Glutamatergic neuron (in vitro differentiated cells): ENCODE measurements at regions not wholly inside any gene's neighbourhood (a gene's known extent, or its start where the extent isn't known, plus 50 kb on each side); places are given as distances from the start of the nearest gene placed in this dataset.
A peak's percentile ranks its signal among the peaks of the same experiment; 100 is the strongest.

ENCODE experiments used
- DNase-seq: peaks from one replicate; pipeline ENCODE4 v3.0.0; 2022
- H3K27ac Mint-ChIP-seq: one replicate; pipeline ENCODE4 v1.8.0; 2020; ENCODE audit warnings: mild to moderate bottlenecking, mixed read lengths, inconsistent platforms; ENCODE audit not compliant: unreplicated experiment
- H3K27me3 Mint-ChIP-seq: one replicate; pipeline ENCODE4 v1.8.0; 2020; ENCODE audit warnings: mild to moderate bottlenecking, moderate library complexity, mixed read lengths, inconsistent platforms; ENCODE audit not compliant: unreplicated experiment
- H3K36me3 Mint-ChIP-seq: one replicate; pipeline ENCODE4 v1.8.0; 2020; ENCODE audit warnings: mild to moderate bottlenecking, mixed read lengths, inconsistent platforms; ENCODE audit not compliant: unreplicated experiment
- H3K4me1 Mint-ChIP-seq: one replicate; pipeline ENCODE4 v1.8.0; 2020; ENCODE audit warnings: mild to moderate bottlenecking, low read depth, mixed read lengths, inconsistent platforms; ENCODE audit not compliant: unreplicated experiment
- H3K4me3 Mint-ChIP-seq: one replicate; pipeline ENCODE4 v1.8.0; 2020; ENCODE audit warnings: mild to moderate bottlenecking, mixed read lengths, inconsistent platforms; ENCODE audit not compliant: unreplicated experiment
- H3K9me3 Mint-ChIP-seq: one replicate; pipeline ENCODE4 v1.8.0; 2020; ENCODE audit warnings: mild to moderate bottlenecking, moderate library complexity, mixed read lengths, inconsistent platforms; ENCODE audit not compliant: unreplicated experiment
- CTCF ChIP-seq: fragments of 200-600 bp; sonication (generic); IDR thresholded peaks from one replicate; pipeline ENCODE4 v1.5.0; 2021; ENCODE audit not compliant: partially characterized antibody, unreplicated experiment

- TF ChIP-seq CTCF: no peak
- Mint-ChIP-seq H3K27ac (no peak overlapping the region), H3K9me3 (peaks cover 4% of the 10 kb centered on the region), H3K27me3 (peaks cover 6% of the 10 kb centered on the region), H3K4me1 (no peaks in the 10 kb centered on the region), H3K36me3 (peaks cover 5% of the 10 kb centered on the region), H3K4me3 (no peak overlapping the region)
- no peak for DNase-seq
Observed at GRCh38 chr10:1954300-1954699, 217.0 kb upstream of the ADARB2 start.

GRCh38 chr10:1952126-1953095 lies 215.1 kb upstream of the ADARB2 start:
- Mint-ChIP-seq H3K9me3 (peaks cover 3% of the 10 kb centered on the region), H3K4me1 (no peaks in the 10 kb centered on the region), H3K27ac (no peak overlapping the region), H3K4me3 (no peak overlapping the region), H3K36me3 (peaks cover 5% of the 10 kb centered on the region), H3K27me3 (peaks cover 6% of the 10 kb centered on the region)
- no peak for DNase-seq
- no peak for TF ChIP-seq CTCF

GRCh38 chr10:1950803-1951495 lies 213.6 kb upstream of the ADARB2 start:
- Mint-ChIP-seq H3K27ac (no peak overlapping the region), H3K36me3 (peaks cover 5% of the 10 kb centered on the region), H3K9me3 (peaks cover 3% of the 10 kb centered on the region), H3K4me1 (no peaks in the 10 kb centered on the region), H3K4me3 (no peak overlapping the region), H3K27me3 (peaks cover 6% of the 10 kb centered on the region)
- no peak for DNase-seq
- TF ChIP-seq CTCF: no peak

GRCh38 chr10:1947464-1948003 lies 210.2 kb upstream of the ADARB2 start:
- no peak for DNase-seq
- Mint-ChIP-seq H3K36me3 (peaks cover 13% of the 10 kb centered on the region), H3K27ac (no peak overlapping the region), H3K27me3 (peaks cover 8% of the 10 kb centered on the region), H3K9me3 (peaks cover 9% of the 10 kb centered on the region), H3K4me3 (no peak overlapping the region), H3K4me1 (peaks cover 5% of the 10 kb centered on the region)
- no peak for TF ChIP-seq CTCF

- Mint-ChIP-seq H3K4me3 (peak overlapping the region; percentile 55), H3K27ac (peak overlapping the region; percentile 6), H3K9me3 (peaks cover 6% of the 10 kb centered on the region), H3K36me3 (peaks cover 9% of the 10 kb centered on the region), H3K4me1 (peaks cover 13% of the 10 kb centered on the region), H3K27me3 (peaks cover 5% of the 10 kb centered on the region)
- no peak for TF ChIP-seq CTCF
- DNase-seq: no peak
Observed at GRCh38 chr10:1944487-1944886, 207.2 kb upstream of the ADARB2 start.
